H1 (cell line): ENCODE measurements at regions not wholly inside any gene's neighbourhood (a gene's known extent, or its start where the extent isn't known, plus 50 kb on each side); places are given as distances from the start of the nearest gene placed in this dataset.

Source experiments
- ATF2 ChIP-seq: IDR thresholded peaks from 2 replicates; pipeline ENCODE4 v1.6.1; 2012; ENCODE audit warnings: low read length, inconsistent platforms
- BRCA1 ChIP-seq: IDR thresholded peaks from 2 replicates; pipeline ENCODE4 v1.6.1; 2012; ENCODE audit warnings: low read depth, low read length, improper control_type of control experiment
- CTCF ChIP-seq, 3 experiments: IDR thresholded peaks; 1 replicate in 2 of 3; 2 replicates in 1 of 3; pipeline versions ENCODE4 v1.5.1 to v1.6.1; 2011; ENCODE audit warnings: low read length in 3 of 3, mild to moderate bottlenecking in 3 of 3, inconsistent platforms in 2 of 3, low read depth in 1 of 3, moderate library complexity in 1 of 3; ENCODE audit not compliant: insufficient read depth in 1 of 3; ENCODE audit errors: control extremely low read depth in 1 of 3
- EZH2 ChIP-seq: fragments of 200-600 bp; sonication (generic); IDR thresholded peaks from 2 replicates; pipeline ENCODE4 v1.7.1; 2012; ENCODE audit warnings: low read depth, mild to moderate bottlenecking, moderate library complexity, low read length, inconsistent platforms; ENCODE audit not compliant: severe bottlenecking
- POLR2A ChIP-seq, 2 experiments: IDR thresholded peaks; 1 replicate in 1 of 2; 2 replicates in 1 of 2; pipeline ENCODE4 v1.6.1; 2011; ENCODE audit warnings: low read depth in 2 of 2, low read length in 2 of 2, mild to moderate bottlenecking in 2 of 2; ENCODE audit errors: control extremely low read depth in 1 of 2
- RBBP5 ChIP-seq: IDR thresholded peaks from 2 replicates; pipeline ENCODE4 v1.7.1; 2012; ENCODE audit warnings: low read depth, mild to moderate bottlenecking, inconsistent platforms, low read length, moderate library complexity, borderline replicate concordance
- SP2 ChIP-seq: IDR thresholded peaks from 2 replicates; pipeline ENCODE4 v1.6.1; 2012; ENCODE audit warnings: mild to moderate bottlenecking, low read length, inconsistent platforms

- no peak for TF ChIP-seq CTCF (IDR thresholded peaks at IDR 0.05; ENCODE audit: control extremely low read depth in 1 of 3, insufficient read depth in 1 of 3, low read depth in 1 of 3, low read length in 3 of 3)
- TF ChIP-seq SP2: no peak
- no peak for TF ChIP-seq ATF2
- no peak for TF ChIP-seq EZH2
- no peak for TF ChIP-seq RBBP5
- TF ChIP-seq POLR2A (IDR thresholded peaks at IDR 0.05; ENCODE audit: control extremely low read depth in 1 of 2, low read depth in 2 of 2, low read length in 2 of 2): no peak
- no peak for TF ChIP-seq BRCA1
Observed at GRCh38 chr1:106613068-106613467, 443.4 kb upstream of the PRMT6 start.
